ENCODE measurements at regions not wholly inside any gene's neighbourhood (a gene's known extent, or its start where the extent isn't known, plus 50 kb on each side); places are given as distances from the start of the nearest gene placed in this dataset.

DNA sequence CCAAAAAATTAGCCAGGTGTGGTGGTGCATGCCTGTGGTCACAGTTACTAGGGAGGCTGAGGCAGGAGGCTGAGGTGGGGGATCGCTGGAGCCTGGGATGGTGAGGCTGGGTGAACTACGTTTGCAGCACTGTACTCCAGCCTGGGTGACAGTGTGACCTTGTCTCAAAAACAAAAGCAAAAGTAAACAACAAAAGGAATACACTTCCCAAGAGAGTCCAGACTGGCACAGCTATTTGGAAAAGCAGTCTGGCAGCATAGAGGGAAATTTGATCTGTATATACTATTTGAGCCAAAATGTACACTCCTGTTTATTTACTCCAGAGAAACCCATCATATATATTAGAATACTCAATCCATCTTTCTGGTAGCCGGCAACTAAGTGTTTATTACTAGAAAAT lies 107.0 kb upstream of the HMCN1 start:
- TF ChIP-seq POLR2A (IDR thresholded peaks at IDR 0.05; ENCODE audit: low read depth, low read length): no peak
- TF ChIP-seq POLR2AphosphoS5 (IDR thresholded peaks at IDR 0.05; ENCODE audit: low read depth, low read length): no peak
